HCT116 (cell line): ENCODE measurements at regions not wholly inside any gene's neighbourhood (a gene's known extent, or its start where the extent isn't known, plus 50 kb on each side); places are given as distances from the start of the nearest gene placed in this dataset.

Experiments used
- ATAC-seq: fragments of 200-7000 bp; cut with Tn5 transposase; 2 replicates; pipeline ENCODE4 v1.9.1; 2020; ENCODE audit warnings: mild to moderate bottlenecking, moderate library complexity
- BruUV-seq: library from RNA; stranded (reverse); fragments of 400-500 nt; replicated peaks from 2 replicates; lab custom pipeline; 2021; lab: Mats Ljungman, UMichigan
- CTCF ChIA-PET: fragments of 300-600 bp; sonication (Branson Sonifier 250); formaldehyde crosslinking; loops from one replicate; lab custom pipeline; 2021; ENCODE audit warnings: antibody characterized with exemption; lab: Charles Lee
- POLR2A ChIA-PET: fragments of 300-600, 350-600 bp; sonication (Branson Sonifier 250); formaldehyde crosslinking; loops from one replicate; lab custom pipeline; 2021; ENCODE audit warnings: antibody characterized with exemption; lab: Charles Lee
- RAD21 ChIA-PET, 2 experiments: fragments of 300-600 bp; sonication (Branson Sonifier 250); formaldehyde crosslinking; loops; one replicate each; lab custom pipeline; 2023; ENCODE audit warnings: low total read pairs in 2 of 2; ENCODE audit not compliant: uncharacterized antibody in 2 of 2, unreplicated experiment in 2 of 2, low non-redundant PET in 1 of 2; lab: Charles Lee
- DNase-seq: peaks from one replicate; pipeline ENCODE4 v3.0.0-alpha.2; 2010; ENCODE audit warnings: low read depth, low spot score
- H2AFZ ChIP-seq: fragments of 200-600 bp; shearing (Covaris generic), sonication (generic); 2 replicates; pipeline ENCODE4 v1.6.1; 2017; ENCODE audit warnings: low read depth, mixed run types, mixed read lengths, antibody characterized with exemption, low read length; ENCODE audit not compliant: poor library complexity, severe bottlenecking
- H3K27ac ChIP-seq: 2 replicates; pipeline ENCODE4 v1.5.1; 2012; ENCODE audit warnings: low read depth, low read length
- H3K27me3 ChIP-seq: fragments of 200-600 bp; sonication (generic); 2 replicates; pipeline ENCODE4 v1.6.1; 2016; ENCODE audit warnings: mixed run types, low read length, mixed read lengths; ENCODE audit not compliant: insufficient read depth
- H3K36me3 ChIP-seq, 2 experiments: fragments of 200-500 bp in 1 of 2; fragments of 200-600 bp in 1 of 2; sonication (Bioruptor generic) in 1 of 2; sonication (generic) in 1 of 2; 2 replicates each; pipeline versions ENCODE4 v1.5.1 to v1.6.1; 2014 to 2016; ENCODE audit warnings: low read length in 2 of 2, inconsistent platforms in 1 of 2, mixed read lengths in 1 of 2, mixed run types in 1 of 2; ENCODE audit not compliant: insufficient read depth in 2 of 2, control insufficient read depth in 1 of 2
- H3K4me1 ChIP-seq, 2 experiments: fragments of 200-600 bp in 1 of 2; sonication (generic) in 1 of 2; 2 replicates each; pipeline versions ENCODE4 v1.5.1 to v1.6.1; 2012 to 2017; ENCODE audit warnings: low read length in 2 of 2, inconsistent platforms in 1 of 2, mild to moderate bottlenecking in 1 of 2, mixed read lengths in 1 of 2, mixed run types in 1 of 2, moderate library complexity in 1 of 2; ENCODE audit not compliant: insufficient read depth in 2 of 2, control insufficient read depth in 1 of 2
- H3K4me2 ChIP-seq: fragments of 200-600 bp; sonication (generic); 2 replicates; pipeline ENCODE4 v1.6.1; 2017; ENCODE audit warnings: mixed run types, low read length, mixed read lengths
- H3K4me3 ChIP-seq, 2 experiments: fragments of 200-600 bp in 1 of 2; sonication (generic) in 1 of 2; replicated peaks in 1 of 2; 2 replicates each; pipeline ENCODE4 v1.5.1; 2011 to 2016; ENCODE audit warnings: low read length in 2 of 2, control low read depth in 1 of 2, low read depth in 1 of 2, mild to moderate bottlenecking in 1 of 2, mixed read lengths in 1 of 2, mixed run types in 1 of 2
- H3K79me2 ChIP-seq: fragments of 200-600 bp; sonication (generic); 2 replicates; pipeline ENCODE4 v1.6.1; 2017; ENCODE audit warnings: mild to moderate bottlenecking, mixed run types, low read length, moderate library complexity, mixed read lengths; ENCODE audit not compliant: insufficient read depth
- H3K9ac ChIP-seq: fragments of 200-600 bp; sonication (generic); 2 replicates; pipeline ENCODE4 v1.6.1; 2016; ENCODE audit warnings: low read length, mixed read lengths
- H3K9me2 ChIP-seq: fragments of 200-600 bp; sonication (generic), shearing (Covaris generic); 2 replicates; pipeline ENCODE4 v1.6.1; 2017; ENCODE audit warnings: mixed run types, mild to moderate bottlenecking, moderate library complexity; ENCODE audit not compliant: insufficient read depth
- H3K9me3 ChIP-seq, 2 experiments: fragments of 200-500 bp in 1 of 2; fragments of 200-600 bp in 1 of 2; sonication (Bioruptor generic) in 1 of 2; sonication (generic) in 1 of 2; 2 replicates each; pipeline ENCODE4 v1.6.1; 2014 to 2017; ENCODE audit warnings: low read length in 2 of 2, mixed read lengths in 2 of 2, inconsistent platforms in 1 of 2, low read depth in 1 of 2, mild to moderate bottlenecking in 1 of 2, mixed run types in 1 of 2, moderate library complexity in 1 of 2; ENCODE audit not compliant: control insufficient read depth in 1 of 2, insufficient read depth in 1 of 2
- H4K20me1 ChIP-seq: fragments of 200-600 bp; sonication (generic), shearing (Covaris generic); 2 replicates; pipeline ENCODE4 v1.6.1; 2017; ENCODE audit warnings: mixed run types, mild to moderate bottlenecking, moderate library complexity; ENCODE audit not compliant: insufficient read depth
- CBX3 ChIP-seq: IDR thresholded peaks from 2 replicates; pipeline ENCODE4 v1.6.1; 2012; ENCODE audit warnings: low read depth
- CEBPB ChIP-seq: IDR thresholded peaks from 2 replicates; pipeline ENCODE4 v1.6.1; 2012; ENCODE audit warnings: low read depth
- ELF1 ChIP-seq: IDR thresholded peaks from 2 replicates; pipeline ENCODE4 v1.6.1; 2012; ENCODE audit warnings: low read depth, borderline replicate concordance
- EZH2phosphoT487 ChIP-seq: fragments of 200-600 bp; IDR thresholded peaks from 2 replicates; pipeline ENCODE4 v1.6.1; 2018; ENCODE audit warnings: antibody characterized with exemption, borderline replicate concordance
- FOSL1 ChIP-seq: IDR thresholded peaks from 2 replicates; pipeline ENCODE4 v1.6.1; 2012; ENCODE audit warnings: low read depth
- JUND ChIP-seq: IDR thresholded peaks from 2 replicates; pipeline ENCODE4 v1.6.1; 2012
- POLR2A ChIP-seq: IDR thresholded peaks from 2 replicates; pipeline ENCODE4 v1.7.0; 2011; ENCODE audit warnings: borderline replicate concordance; ENCODE audit not compliant: insufficient read depth, insufficient read length; ENCODE audit errors: extremely low read depth
- SIN3A ChIP-seq: IDR thresholded peaks from 2 replicates; pipeline ENCODE4 v1.6.1; 2012; ENCODE audit warnings: low read depth
- SP1 ChIP-seq: IDR thresholded peaks from 2 replicates; pipeline ENCODE4 v1.6.1; 2012; ENCODE audit warnings: low read depth
- SRF ChIP-seq: IDR thresholded peaks from 2 replicates; pipeline ENCODE4 v1.6.1; 2012; ENCODE audit warnings: low read depth
- TCF7L2 ChIP-seq: IDR thresholded peaks from 2 replicates; pipeline ENCODE4 v1.7.0; 2011; ENCODE audit warnings: borderline replicate concordance, inconsistent platforms; ENCODE audit not compliant: insufficient read depth, insufficient read length; ENCODE audit errors: extremely low read depth
- YY1 ChIP-seq: IDR thresholded peaks from 2 replicates; pipeline ENCODE4 v1.6.1; 2011; ENCODE audit warnings: low read length, low read depth, moderate library complexity, mild to moderate bottlenecking; ENCODE audit not compliant: insufficient replicate concordance; ENCODE audit errors: extremely low read depth
- ZFX ChIP-seq: fragments of 450-650 bp; IDR thresholded peaks from 2 replicates; pipeline ENCODE4 v1.6.1; 2017
- ZNF274 ChIP-seq: fragments of 200-500 bp; sonication (Bioruptor generic); IDR thresholded peaks from 2 replicates; pipeline ENCODE4 v1.6.1; 2014; ENCODE audit warnings: mild to moderate bottlenecking, low read depth, low read length, inconsistent platforms
- intact Hi-C: fragments of 100-400 bp; cut with micrococcal nuclease; formaldehyde crosslinking; loops from 2 replicates; pipeline ENCODE4 v1.10.0; 2022
- TF ChIP-seq, protein P1 (sequence below): IDR thresholded peaks from 2 replicates; pipeline ENCODE4 v1.6.1; 2012
- TF ChIP-seq, protein P2 (sequence below): IDR thresholded peaks from 2 replicates; pipeline ENCODE4 v1.6.1; 2012; ENCODE audit warnings: low read depth
- TF ChIP-seq, protein P3 (sequence below): IDR thresholded peaks from 2 replicates; pipeline ENCODE4 v1.6.1; 2012

DNA sequence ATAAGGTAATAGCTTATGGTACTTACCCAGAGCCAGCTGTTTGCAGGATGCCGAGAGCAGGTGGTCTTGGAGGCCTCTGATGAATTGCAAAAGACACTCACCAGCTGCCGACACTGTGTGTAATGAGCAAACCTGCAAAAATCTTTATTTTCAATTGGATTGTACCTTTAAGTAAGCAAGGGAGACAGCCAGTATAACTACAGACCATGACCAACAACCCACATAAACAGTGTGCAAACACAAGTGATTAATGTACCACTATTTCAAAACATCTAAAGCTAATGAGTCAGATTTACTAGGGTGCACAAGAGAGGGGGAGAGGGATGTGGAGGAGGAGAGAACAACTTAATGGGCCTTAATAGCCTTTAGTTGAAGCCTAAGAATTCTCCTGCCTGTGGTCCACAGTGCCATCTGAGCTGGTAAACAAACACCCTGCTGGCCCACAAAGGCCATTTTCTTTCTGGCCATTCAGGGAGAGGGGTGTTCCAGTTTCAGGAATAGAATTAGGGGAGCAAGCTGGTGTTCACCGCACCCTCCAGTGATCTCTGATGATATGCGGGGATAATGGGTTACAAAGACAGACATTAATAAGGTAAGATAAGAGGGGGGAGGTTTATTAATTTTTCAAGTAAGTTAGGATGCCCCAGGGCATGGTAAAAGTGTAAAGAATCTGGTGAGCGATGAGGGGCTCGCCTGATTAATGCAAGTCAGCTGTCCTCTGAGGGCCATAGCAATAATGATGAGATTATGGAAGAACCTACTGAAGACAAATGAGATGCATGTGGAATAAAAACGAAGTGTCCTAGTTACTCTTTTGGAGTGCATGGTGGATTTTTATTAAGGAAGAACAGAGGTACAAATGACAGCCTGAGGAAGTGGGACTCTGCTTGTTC, 196.4 kb downstream of the HRH4 start:
- intact Hi-C loops: no loop called here
- Histone ChIP-seq H3K4me1 (no peaks in the 10 kb centered on the region; a peak in 1 of 4 replicates), H3K27ac (no peak overlapping the region), H3K4me3 (no peak overlapping the region), H3K9me3 (no peaks in the 10 kb centered on the region), H2AFZ (no peak overlapping the region), H3K36me3 (no peaks in the 10 kb centered on the region), H4K20me1 (no peaks in the 10 kb centered on the region), H3K27me3 (peaks cover 17% of the 10 kb centered on the region), H3K4me2 (no peak overlapping the region), H3K9me2 (no peaks in the 10 kb centered on the region), H3K9ac (no peak overlapping the region), H3K79me2 (no peaks in the 10 kb centered on the region)
- TF ChIP-seq JUND (no peak), CEBPB (no peak), SP1 (no peak), YY1 (no peak), ZFX (no peak), CBX3 (no peak), SRF (no peak), ZNF274 (no peak), ELF1 (no peak)
- TF ChIP-seq, protein P1, sequence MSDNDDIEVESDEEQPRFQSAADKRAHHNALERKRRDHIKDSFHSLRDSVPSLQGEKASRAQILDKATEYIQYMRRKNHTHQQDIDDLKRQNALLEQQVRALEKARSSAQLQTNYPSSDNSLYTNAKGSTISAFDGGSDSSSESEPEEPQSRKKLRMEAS: no peak
- no TSS peak for BruUV-seq
- ChIA-PET CTCF (no interaction called here), RAD21 (no interaction called here), POLR2A (no interaction called here)
- no peak for ATAC-seq
- DNase-seq: no peak

DNA sequence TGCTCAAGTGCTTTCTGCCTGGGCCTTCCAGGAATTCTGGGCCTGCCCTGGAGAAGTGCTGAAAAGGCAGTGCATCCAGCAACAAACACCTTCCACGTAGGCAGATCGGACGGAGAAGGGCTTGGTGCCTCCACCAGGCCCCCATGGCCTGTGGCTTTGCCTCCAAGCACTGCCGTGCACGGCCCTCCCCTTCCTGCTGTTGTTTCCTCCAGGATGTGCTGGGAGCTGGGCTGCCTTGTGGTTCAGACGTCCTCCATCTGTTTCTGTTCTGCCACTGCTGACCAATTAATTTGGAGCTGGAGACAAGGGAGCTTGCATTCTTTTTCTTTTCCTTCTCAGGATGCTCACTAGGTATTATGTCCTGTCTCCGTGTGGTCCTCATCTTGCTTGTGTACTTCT, 197.0 kb downstream of the HRH4 start:
- H3K27ac ChIP-seq: no peak overlapping the region
- no peaks in the 10 kb centered on the region; a peak in 1 of 4 replicates for H3K4me1 ChIP-seq
- H3K27me3 ChIP-seq: peaks cover 24% of the 10 kb centered on the region
- ATAC-seq (no peak), DNase-seq (no peak)
- no TSS peak for BruUV-seq
- no peak overlapping the region for H3K9ac ChIP-seq
- no peaks in the 10 kb centered on the region for H3K36me3 ChIP-seq
- H3K9me2 ChIP-seq: no peaks in the 10 kb centered on the region
- ChIA-PET CTCF (no interaction called here), RAD21 (no interaction called here), POLR2A (no interaction called here)
- intact Hi-C loops: no loop called here
- no peak overlapping the region for H3K4me2 ChIP-seq
- H2AFZ ChIP-seq: no peak overlapping the region
- no peak overlapping the region for H3K4me3 ChIP-seq
- no peaks in the 10 kb centered on the region for H3K79me2 ChIP-seq
- H4K20me1 ChIP-seq: no peaks in the 10 kb centered on the region
- H3K9me3 ChIP-seq: no peaks in the 10 kb centered on the region
- no peak for TF ChIP-seq SIN3A
- TF ChIP-seq ZFX: no peak
- TF ChIP-seq POLR2A: no peak
- TF ChIP-seq CBX3: no peak
- TF ChIP-seq TCF7L2: no peak
- TF ChIP-seq ELF1: no peak
- no peak for TF ChIP-seq ZNF274
- TF ChIP-seq, protein P2, sequence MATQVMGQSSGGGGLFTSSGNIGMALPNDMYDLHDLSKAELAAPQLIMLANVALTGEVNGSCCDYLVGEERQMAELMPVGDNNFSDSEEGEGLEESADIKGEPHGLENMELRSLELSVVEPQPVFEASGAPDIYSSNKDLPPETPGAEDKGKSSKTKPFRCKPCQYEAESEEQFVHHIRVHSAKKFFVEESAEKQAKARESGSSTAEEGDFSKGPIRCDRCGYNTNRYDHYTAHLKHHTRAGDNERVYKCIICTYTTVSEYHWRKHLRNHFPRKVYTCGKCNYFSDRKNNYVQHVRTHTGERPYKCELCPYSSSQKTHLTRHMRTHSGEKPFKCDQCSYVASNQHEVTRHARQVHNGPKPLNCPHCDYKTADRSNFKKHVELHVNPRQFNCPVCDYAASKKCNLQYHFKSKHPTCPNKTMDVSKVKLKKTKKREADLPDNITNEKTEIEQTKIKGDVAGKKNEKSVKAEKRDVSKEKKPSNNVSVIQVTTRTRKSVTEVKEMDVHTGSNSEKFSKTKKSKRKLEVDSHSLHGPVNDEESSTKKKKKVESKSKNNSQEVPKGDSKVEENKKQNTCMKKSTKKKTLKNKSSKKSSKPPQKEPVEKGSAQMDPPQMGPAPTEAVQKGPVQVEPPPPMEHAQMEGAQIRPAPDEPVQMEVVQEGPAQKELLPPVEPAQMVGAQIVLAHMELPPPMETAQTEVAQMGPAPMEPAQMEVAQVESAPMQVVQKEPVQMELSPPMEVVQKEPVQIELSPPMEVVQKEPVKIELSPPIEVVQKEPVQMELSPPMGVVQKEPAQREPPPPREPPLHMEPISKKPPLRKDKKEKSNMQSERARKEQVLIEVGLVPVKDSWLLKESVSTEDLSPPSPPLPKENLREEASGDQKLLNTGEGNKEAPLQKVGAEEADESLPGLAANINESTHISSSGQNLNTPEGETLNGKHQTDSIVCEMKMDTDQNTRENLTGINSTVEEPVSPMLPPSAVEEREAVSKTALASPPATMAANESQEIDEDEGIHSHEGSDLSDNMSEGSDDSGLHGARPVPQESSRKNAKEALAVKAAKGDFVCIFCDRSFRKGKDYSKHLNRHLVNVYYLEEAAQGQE: no peak
- TF ChIP-seq, protein P3, sequence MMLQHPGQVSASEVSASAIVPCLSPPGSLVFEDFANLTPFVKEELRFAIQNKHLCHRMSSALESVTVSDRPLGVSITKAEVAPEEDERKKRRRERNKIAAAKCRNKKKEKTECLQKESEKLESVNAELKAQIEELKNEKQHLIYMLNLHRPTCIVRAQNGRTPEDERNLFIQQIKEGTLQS: no peak
- TF ChIP-seq EZH2phosphoT487: no peak
- no peak for TF ChIP-seq FOSL1
- TF ChIP-seq YY1: no peak
- TF ChIP-seq SRF: no peak
